B cell (primary cell): ENCODE measurements at regions not wholly inside any gene's neighbourhood (a gene's known extent, or its start where the extent isn't known, plus 50 kb on each side); places are given as distances from the start of the nearest gene placed in this dataset.
"Not testable (repeated sequence)": the region's sequence is repeated elsewhere in the genome, so short reads cannot be mapped to it uniquely, and the experiment has no call there.

Experiments used
- ATAC-seq: fragments of 200-7000 bp; cut with Tn5 transposase; one replicate; pipeline ENCODE4 v1.10.0; 2021; ENCODE audit warnings: low read depth, mild to moderate bottlenecking, moderate number of reproducible peaks, moderate library complexity
- CTCF ChIA-PET: fragments of 350-600 bp; sonication (Branson Sonifier 250); formaldehyde crosslinking; loops from one replicate; lab custom pipeline; 2021; ENCODE audit warnings: antibody characterized with exemption, inconsistent platforms; lab: Charles Lee
- POLR2A ChIA-PET: fragments of 350-600 bp; sonication (Branson Sonifier 250); formaldehyde crosslinking; loops from one replicate; lab custom pipeline; 2021; ENCODE audit warnings: antibody characterized with exemption; lab: Charles Lee
- DNase-seq: peaks from one replicate; pipeline ENCODE4 v3.0.0; 2013
- H2AFZ ChIP-seq: 2 replicates; pipeline ENCODE4 v1.6.1; 2012; ENCODE audit warnings: mild to moderate bottlenecking, low read depth, low read length; ENCODE audit not compliant: insufficient read depth, poor library complexity, severe bottlenecking
- H3K27ac ChIP-seq, 2 donors: 1 replicate in 1 of 2; 2 replicates in 1 of 2; pipeline ENCODE4 v1.5.1; 2012 to 2013; ENCODE audit warnings: low read length in 2 of 2, mild to moderate bottlenecking in 2 of 2, moderate library complexity in 1 of 2
- H3K27me3 ChIP-seq, 4 experiments: fragments of 200-600 bp in 1 of 4; sonication (generic) in 1 of 4; replicated peaks in 1 of 4; 1 replicate in 2 of 4; 2 replicates in 2 of 4; pipeline versions ENCODE4 v1.6.1 to v1.7.0; 2013 to 2016; ENCODE audit warnings: low read length in 3 of 4, mild to moderate bottlenecking in 2 of 4, mixed read lengths in 1 of 4, moderate library complexity in 1 of 4; ENCODE audit not compliant: insufficient read depth in 4 of 4, control insufficient read depth in 3 of 4; ENCODE audit errors: control extremely low read depth in 1 of 4
- H3K36me3 ChIP-seq, 2 experiments: replicated peaks in 1 of 2; 1 replicate in 1 of 2; 2 replicates in 1 of 2; pipeline versions ENCODE4 v1.6.1 to v1.7.1; 2013; ENCODE audit warnings: low read length in 1 of 2; ENCODE audit not compliant: insufficient read depth in 2 of 2, control insufficient read depth in 1 of 2; ENCODE audit errors: control extremely low read depth in 1 of 2, extremely low read depth in 1 of 2
- H3K4me1 ChIP-seq, 2 donors: fragments of 200-600 bp in 1 of 2; sonication (generic) in 1 of 2; 1 replicate in 1 of 2; 2 replicates in 1 of 2; pipeline versions ENCODE4 v1.5.1 to v1.6.1; 2013 to 2017; ENCODE audit warnings: low read length in 2 of 2; ENCODE audit not compliant: control insufficient read depth in 2 of 2, insufficient read depth in 2 of 2
- H3K4me2 ChIP-seq: replicated peaks from 2 replicates; pipeline ENCODE3; 2012; ENCODE audit warnings: mild to moderate bottlenecking, low read depth, low read length; ENCODE audit not compliant: poor library complexity, severe bottlenecking
- H3K4me3 ChIP-seq, 5 experiments: fragments of 200-600 bp in 1 of 5; sonication (generic) in 1 of 5; 1 replicate in 3 of 5; 2 replicates in 2 of 5; pipeline versions ENCODE4 v1.5.1 to v1.7.0; 2011 to 2016; ENCODE audit warnings: low read length in 4 of 5, mild to moderate bottlenecking in 4 of 5, low read depth in 2 of 5, control low read depth in 1 of 5, moderate library complexity in 1 of 5; ENCODE audit not compliant: insufficient read depth in 1 of 5; ENCODE audit errors: control extremely low read depth in 1 of 5, extremely low read depth in 1 of 5
- H3K79me2 ChIP-seq: fragments of 200-600 bp; sonication (generic); one replicate; pipeline ENCODE4 v1.6.0; 2016; ENCODE audit warnings: low read length; ENCODE audit not compliant: control insufficient read depth, insufficient read depth
- H3K9ac ChIP-seq: fragments of 200-600 bp; sonication (generic); 2 replicates; pipeline ENCODE4 v1.6.1; 2017; ENCODE audit warnings: mild to moderate bottlenecking, low read length, moderate library complexity
- H3K9me3 ChIP-seq, 3 donors: one replicate each; pipeline versions ENCODE4 v1.6.1 to v1.7.1; 2013; ENCODE audit warnings: low read length in 2 of 3; ENCODE audit not compliant: control insufficient read depth in 2 of 3, insufficient read depth in 1 of 3; ENCODE audit errors: control extremely low read depth in 1 of 3
- H4K20me1 ChIP-seq: 2 replicates; pipeline ENCODE4 v1.6.0; 2012; ENCODE audit warnings: mild to moderate bottlenecking, low read length; ENCODE audit not compliant: insufficient read depth, control insufficient read depth, poor library complexity, severe bottlenecking
- H3K27ac Mint-ChIP-seq: one replicate; pipeline ENCODE4 v1.8.0; 2021; ENCODE audit warnings: mixed read lengths
- H3K27me3 Mint-ChIP-seq: one replicate; pipeline ENCODE4 v1.8.0; 2021; ENCODE audit warnings: mixed read lengths
- H3K4me1 Mint-ChIP-seq: one replicate; pipeline ENCODE4 v1.8.0; 2021; ENCODE audit warnings: mixed read lengths
- H3K4me3 Mint-ChIP-seq: one replicate; pipeline ENCODE4 v1.8.0; 2021; ENCODE audit warnings: mixed read lengths
- H3K9me3 Mint-ChIP-seq: one replicate; pipeline ENCODE4 v1.8.0; 2022; ENCODE audit warnings: mixed read lengths; ENCODE audit not compliant: insufficient read depth
- CTCF ChIP-seq: fragments of 200-600 bp; IDR thresholded peaks from one replicate; pipeline ENCODE4 v1.8.0; 2022; ENCODE audit warnings: antibody characterized with exemption, mild to moderate bottlenecking
- WGBS: methylation state at CpG from one replicate; pipeline ENCODE4 v1.1.5; 2013; ENCODE audit warnings: missing lambda C conversion rate; ENCODE audit not compliant: insufficient coverage; 5-methylcytosine and 5-hydroxymethylcytosine counted together
- intact Hi-C: fragments of 100-400 bp; cut with micrococcal nuclease; formaldehyde crosslinking; loops from one replicate; pipeline ENCODE4 v1.10.0; 2022

GRCh38 chr6:138673346-138674014 lies 100.1 kb upstream of the CCDC28A start:
- Histone ChIP-seq H2AFZ (no peak overlapping the region), H3K27ac (no peak overlapping the region), H3K36me3 (no peaks in the 10 kb centered on the region), H3K4me2 (no peak overlapping the region), H3K79me2 (no peaks in the 10 kb centered on the region), H4K20me1 (no peaks in the 10 kb centered on the region), H3K9me3 (no peaks in the 10 kb centered on the region), H3K4me3 (no peak overlapping the region), H3K4me1 (no peaks in the 10 kb centered on the region), H3K9ac (no peak overlapping the region), H3K27me3 (no peaks in the 10 kb centered on the region)
- no peak for DNase-seq
- WGBS: no CpG with 5 or more reads among the region's 2 CpGs
- POLR2A ChIA-PET: interaction anchor here (0.6 kb wide), 1 partner anchor 64 kb away, joined by 3 read pairs; no protein-coding TSS in a partner anchor
- H3K4me3 Mint-ChIP-seq: no peak overlapping the region
- H3K27ac Mint-ChIP-seq: no peak overlapping the region
- H3K9me3 Mint-ChIP-seq: no peaks in the 10 kb centered on the region
- ATAC-seq: no peak
- intact Hi-C loops: no loop called here
- no peaks in the 10 kb centered on the region for H3K4me1 Mint-ChIP-seq
- peaks cover 11% of the 10 kb centered on the region for H3K27me3 Mint-ChIP-seq
- no peak for TF ChIP-seq CTCF
- CTCF ChIA-PET: interaction anchor here (0.6 to 1.2 kb wide), 3 partner anchors 12 to 90 kb away, joined by 3 to 4 read pairs (median 4); no protein-coding TSS in a partner anchor

GRCh38 chr6:138674444-138674843 lies 99.1 kb upstream of the CCDC28A start:
- H3K4me1 ChIP-seq, H3K27ac Mint-ChIP-seq, H3K9ac ChIP-seq, H3K4me3 ChIP-seq, H4K20me1 ChIP-seq, intact Hi-C loops, H3K27me3 ChIP-seq, H3K4me3 Mint-ChIP-seq, H3K27ac ChIP-seq, CTCF ChIA-PET, H3K4me1 Mint-ChIP-seq, H2AFZ ChIP-seq, H3K9me3 ChIP-seq, H3K4me2 ChIP-seq, H3K79me2 ChIP-seq, DNase-seq, ATAC-seq, H3K9me3 Mint-ChIP-seq, H3K36me3 ChIP-seq: not testable (repeated sequence)
- H3K27me3 Mint-ChIP-seq: peaks cover 12% of the 10 kb centered on the region
- POLR2A ChIA-PET: interaction anchor here (0.6 kb wide), 1 partner anchor 65 kb away, joined by 3 read pairs; no protein-coding TSS in a partner anchor
- WGBS: 100% methylated on average over 1 of the region's 4 CpGs
